Uterus (tissue), 3 donors: ENCODE measurements at regions not wholly inside any gene's neighbourhood (a gene's known extent, or its start where the extent isn't known, plus 50 kb on each side); places are given as distances from the start of the nearest gene placed in this dataset.

Experiments
- DNase-seq, 2 donors: peaks; one replicate each; pipeline ENCODE4 v3.0.0-alpha.2; 2019 to 2020
- H3K27ac ChIP-seq, 2 donors: fragments of 200-600 bp; sonication (generic); 1 replicate in 1 of 2; 2 replicates in 1 of 2; pipeline ENCODE4 v1.5.1; 2016 to 2018
- H3K27me3 ChIP-seq, 2 donors: fragments of 200-600 bp; sonication (generic); one replicate each; pipeline ENCODE4 v1.5.1; 2018 to 2019; ENCODE audit warnings: control low read depth in 1 of 2
- H3K36me3 ChIP-seq, 2 donors: fragments of 200-600 bp; sonication (generic); one replicate each; pipeline ENCODE4 v1.5.1; 2019; ENCODE audit warnings: control low read depth in 1 of 2
- H3K4me1 ChIP-seq, 2 donors: fragments of 200-600 bp; sonication (generic); one replicate each; pipeline ENCODE4 v1.5.1; 2018 to 2019; ENCODE audit warnings: control low read depth in 1 of 2
- H3K4me3 ChIP-seq, 2 donors: fragments of 200-600 bp; sonication (generic); 1 replicate in 1 of 2; 2 replicates in 1 of 2; pipeline ENCODE4 v1.5.1; 2018 to 2019; ENCODE audit warnings: mild to moderate bottlenecking in 1 of 2
- H3K9me3 ChIP-seq, 2 donors: fragments of 200-600 bp; sonication (generic); one replicate each; pipeline ENCODE4 v1.5.1; 2019; ENCODE audit warnings: control low read depth in 1 of 2
- CTCF ChIP-seq, 4 experiments: fragments of 200-600 bp in 2 of 4; fragments of 450-650 bp in 2 of 4; sonication (generic) in 2 of 4; IDR thresholded peaks; one replicate each; pipeline ENCODE4 v1.5.1; 2016 to 2019; ENCODE audit warnings: antibody characterized with exemption in 4 of 4, mild to moderate bottlenecking in 2 of 4, moderate library complexity in 1 of 4
- POLR2A ChIP-seq, 2 donors: fragments of 450-650 bp; IDR thresholded peaks; one replicate each; pipeline ENCODE4 v1.6.1; 2016; ENCODE audit warnings: antibody characterized with exemption in 2 of 2, mild to moderate bottlenecking in 1 of 2, moderate library complexity in 1 of 2
- intact Hi-C: fragments of 100-400 bp; cut with DNase I; formaldehyde crosslinking; loops from one replicate; pipeline ENCODE4 v1.15.1; 2023; ENCODE audit warnings: low total_unique reads
- donor health status: DM: yes; HTN: yes; CAD: no.

- DNase-seq: no peak
- H3K27ac ChIP-seq: no peak overlapping the region
- H3K9me3 ChIP-seq: no peaks in the 10 kb centered on the region
- no peaks in the 10 kb centered on the region for H3K36me3 ChIP-seq
- no peak for TF ChIP-seq POLR2A (IDR thresholded peaks at IDR 0.05)
- TF ChIP-seq CTCF (IDR thresholded peaks at IDR 0.05): no peak
- no peaks in the 10 kb centered on the region for H3K27me3 ChIP-seq
- no peak overlapping the region for H3K4me3 ChIP-seq
- no peaks in the 10 kb centered on the region for H3K4me1 ChIP-seq
- intact Hi-C loops: no loop called here
Measured at GRCh38 chr12:13811061-13811460, 170.3 kb downstream of the GRIN2B start.

GRCh38 chr12:13805041-13805440 lies 176.4 kb downstream of the GRIN2B start:
- no peak overlapping the region for H3K27ac ChIP-seq
- intact Hi-C loops: no loop called here
- H3K4me1 ChIP-seq: no peaks in the 10 kb centered on the region

GRCh38 chr12:13801543-13801942 lies 179.9 kb downstream of the GRIN2B start:
- Histone ChIP-seq H3K27ac (no peak overlapping the region), H3K4me1 (no peaks in the 10 kb centered on the region), H3K4me3 (no peak overlapping the region), H3K36me3 (no peaks in the 10 kb centered on the region), H3K9me3 (no peaks in the 10 kb centered on the region), H3K27me3 (no peaks in the 10 kb centered on the region)
- TF ChIP-seq POLR2A (IDR thresholded peaks at IDR 0.05) (no peak), CTCF (IDR thresholded peaks at IDR 0.05) (no peak)
- intact Hi-C loops: no loop called here
- no peak for DNase-seq

More at GRCh38 chr12:13805041-13805440, 176.4 kb downstream of the GRIN2B start:
- H3K9me3 ChIP-seq: no peaks in the 10 kb centered on the region
- DNase-seq: no peak
- H3K36me3 ChIP-seq: no peaks in the 10 kb centered on the region
- no peaks in the 10 kb centered on the region for H3K27me3 ChIP-seq
- TF ChIP-seq POLR2A (IDR thresholded peaks at IDR 0.05): no peak
- TF ChIP-seq CTCF (IDR thresholded peaks at IDR 0.05): no peak
- no peak overlapping the region for H3K4me3 ChIP-seq

GRCh38 chr12:13799574-13799973 lies 181.8 kb downstream of the GRIN2B start:
- no peak overlapping the region for H3K27ac ChIP-seq
- no peaks in the 10 kb centered on the region for H3K9me3 ChIP-seq
- intact Hi-C loops: no loop called here
- H3K4me1 ChIP-seq: no peaks in the 10 kb centered on the region
- no peak overlapping the region for H3K4me3 ChIP-seq
- DNase-seq: no peak
- H3K27me3 ChIP-seq: no peaks in the 10 kb centered on the region
- no peaks in the 10 kb centered on the region for H3K36me3 ChIP-seq
- TF ChIP-seq CTCF (IDR thresholded peaks at IDR 0.05) (no peak), POLR2A (IDR thresholded peaks at IDR 0.05) (no peak)

GRCh38 chr12:13798162-13798561 lies 183.2 kb downstream of the GRIN2B start:
- Histone ChIP-seq H3K4me3 (no peak overlapping the region), H3K4me1 (no peaks in the 10 kb centered on the region), H3K27me3 (no peaks in the 10 kb centered on the region), H3K9me3 (no peaks in the 10 kb centered on the region), H3K27ac (no peak overlapping the region), H3K36me3 (no peaks in the 10 kb centered on the region)
- TF ChIP-seq CTCF (IDR thresholded peaks at IDR 0.05): no peak
- no peak for TF ChIP-seq POLR2A (IDR thresholded peaks at IDR 0.05)
- intact Hi-C loops: no loop called here
- DNase-seq: no peak
